ENCODE measurements at regions not wholly inside any gene's neighbourhood (a gene's known extent, or its start where the extent isn't known, plus 50 kb on each side); places are given as distances from the start of the nearest gene placed in this dataset.

DNA sequence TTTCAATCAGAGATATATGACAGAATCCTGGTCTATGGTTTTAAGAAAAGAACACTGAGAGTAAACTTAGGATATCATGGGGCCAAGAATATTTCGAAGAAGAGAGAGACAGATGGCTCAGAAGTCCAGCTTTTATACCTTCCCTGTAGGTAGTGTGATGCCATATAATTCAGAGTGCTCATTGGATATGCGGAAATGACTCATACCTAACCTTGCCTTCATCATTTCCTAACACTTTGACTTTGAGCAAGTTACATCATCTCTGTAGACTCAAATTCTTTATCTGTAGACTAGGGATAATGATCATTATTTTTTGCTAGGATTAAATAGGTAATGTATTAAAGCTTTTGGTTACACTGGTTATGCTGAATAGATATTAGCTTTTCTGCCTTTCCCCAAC is 461.6 kb upstream of the CNTNAP5 start:
- H3K79me2 ChIP-seq (ENCODE audit: low read length): no peaks in the 10 kb centered on the region
- no peaks in the 10 kb centered on the region for H3K9me3 ChIP-seq (replicated peaks; ENCODE audit: insufficient read depth, low read length)
- H3K9ac ChIP-seq (ENCODE audit: low read length): no peak overlapping the region
- no peak overlapping the region for H3K4me2 ChIP-seq (ENCODE audit: low read depth, low read length)
- DNase-seq: no peak
- no peak overlapping the region for H3K27ac ChIP-seq (ENCODE audit: low read length)
- H2AFZ ChIP-seq (ENCODE audit: low read length): no peak overlapping the region
- TF ChIP-seq EZH2 (optimal IDR thresholded peaks at IDR 0.05; ENCODE audit: low read depth, low read length): no peak
- no peak for TF ChIP-seq EZH2phosphoT487 (IDR thresholded peaks at IDR 0.05; ENCODE audit: low read length)
- TF ChIP-seq, protein P1, sequence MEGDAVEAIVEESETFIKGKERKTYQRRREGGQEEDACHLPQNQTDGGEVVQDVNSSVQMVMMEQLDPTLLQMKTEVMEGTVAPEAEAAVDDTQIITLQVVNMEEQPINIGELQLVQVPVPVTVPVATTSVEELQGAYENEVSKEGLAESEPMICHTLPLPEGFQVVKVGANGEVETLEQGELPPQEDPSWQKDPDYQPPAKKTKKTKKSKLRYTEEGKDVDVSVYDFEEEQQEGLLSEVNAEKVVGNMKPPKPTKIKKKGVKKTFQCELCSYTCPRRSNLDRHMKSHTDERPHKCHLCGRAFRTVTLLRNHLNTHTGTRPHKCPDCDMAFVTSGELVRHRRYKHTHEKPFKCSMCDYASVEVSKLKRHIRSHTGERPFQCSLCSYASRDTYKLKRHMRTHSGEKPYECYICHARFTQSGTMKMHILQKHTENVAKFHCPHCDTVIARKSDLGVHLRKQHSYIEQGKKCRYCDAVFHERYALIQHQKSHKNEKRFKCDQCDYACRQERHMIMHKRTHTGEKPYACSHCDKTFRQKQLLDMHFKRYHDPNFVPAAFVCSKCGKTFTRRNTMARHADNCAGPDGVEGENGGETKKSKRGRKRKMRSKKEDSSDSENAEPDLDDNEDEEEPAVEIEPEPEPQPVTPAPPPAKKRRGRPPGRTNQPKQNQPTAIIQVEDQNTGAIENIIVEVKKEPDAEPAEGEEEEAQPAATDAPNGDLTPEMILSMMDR (IDR thresholded peaks at IDR 0.05; ENCODE audit: low read length): no peak
- no peaks in the 10 kb centered on the region for H3F3A ChIP-seq (ENCODE audit: insufficient read depth, low read length)
- no peak overlapping the region for H3K4me3 ChIP-seq (ENCODE audit: low read length)
- H3K9me2 ChIP-seq (replicated peaks; ENCODE audit: insufficient read depth, low read length): no peaks in the 10 kb centered on the region
- no peaks in the 10 kb centered on the region for H3K4me1 ChIP-seq (ENCODE audit: low read length)
- no peaks in the 10 kb centered on the region for H4K20me1 ChIP-seq (ENCODE audit: insufficient read depth, low read length)
- no peaks in the 10 kb centered on the region for H3K27me3 ChIP-seq (replicated peaks; ENCODE audit: insufficient read depth, low read length)
- H3K36me3 ChIP-seq (replicated peaks; ENCODE audit: insufficient read depth, low read length): no peaks in the 10 kb centered on the region

DNA sequence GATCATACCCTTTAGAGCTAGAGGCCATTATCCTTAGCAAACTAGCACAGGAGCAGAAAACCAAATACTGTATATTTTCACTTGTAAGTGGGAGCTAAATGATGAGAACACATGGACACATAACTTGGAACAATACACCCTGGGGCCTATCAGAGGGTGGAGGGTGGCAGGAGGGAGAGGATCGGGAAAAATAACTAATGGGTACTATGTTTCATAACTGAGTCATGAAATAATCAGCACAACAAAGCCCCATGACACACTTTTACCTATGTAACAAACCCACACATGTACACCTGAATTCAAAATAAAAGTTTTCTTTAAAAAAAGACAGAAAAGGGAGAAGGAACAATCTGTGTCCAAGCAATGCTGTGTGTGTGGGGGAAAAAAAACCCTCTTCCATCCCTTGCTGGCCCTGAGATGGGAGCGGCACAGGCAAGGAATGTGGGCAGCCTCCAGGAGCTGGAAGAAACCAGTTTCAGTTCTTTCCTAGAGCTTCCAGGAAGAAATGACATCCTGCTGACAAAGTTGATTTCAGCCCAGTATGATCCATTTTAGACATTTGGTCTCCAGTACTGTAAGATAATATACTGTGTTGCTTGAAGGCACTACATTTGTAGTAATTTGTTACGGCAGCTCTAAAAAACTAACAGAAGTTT is 458.7 kb upstream of the CNTNAP5 start:
- Histone ChIP-seq H2AFZ (ENCODE audit: low read length) (no peak overlapping the region), H3K9me2 (replicated peaks; ENCODE audit: insufficient read depth, low read length) (no peaks in the 10 kb centered on the region), H3K27me3 (replicated peaks; ENCODE audit: insufficient read depth, low read length) (no peaks in the 10 kb centered on the region), H3F3A (ENCODE audit: insufficient read depth, low read length) (no peaks in the 10 kb centered on the region), H3K36me3 (replicated peaks; ENCODE audit: insufficient read depth, low read length) (no peaks in the 10 kb centered on the region), H3K4me1 (ENCODE audit: low read length) (no peaks in the 10 kb centered on the region), H3K9ac (ENCODE audit: low read length) (no peak overlapping the region), H3K27ac (ENCODE audit: low read length) (no peak overlapping the region), H4K20me1 (ENCODE audit: insufficient read depth, low read length) (no peaks in the 10 kb centered on the region), H3K4me2 (ENCODE audit: low read depth, low read length) (no peak overlapping the region), H3K79me2 (ENCODE audit: low read length) (no peaks in the 10 kb centered on the region), H3K9me3 (replicated peaks; ENCODE audit: insufficient read depth, low read length) (no peaks in the 10 kb centered on the region), H3K4me3 (ENCODE audit: low read length) (no peak overlapping the region)
- TF ChIP-seq EZH2phosphoT487 (IDR thresholded peaks at IDR 0.05; ENCODE audit: low read length) (no peak), EZH2 (optimal IDR thresholded peaks at IDR 0.05; ENCODE audit: low read depth, low read length) (no peak)
- TF ChIP-seq, protein P1 (IDR thresholded peaks at IDR 0.05; ENCODE audit: low read length): no peak
- no peak for DNase-seq

DNA sequence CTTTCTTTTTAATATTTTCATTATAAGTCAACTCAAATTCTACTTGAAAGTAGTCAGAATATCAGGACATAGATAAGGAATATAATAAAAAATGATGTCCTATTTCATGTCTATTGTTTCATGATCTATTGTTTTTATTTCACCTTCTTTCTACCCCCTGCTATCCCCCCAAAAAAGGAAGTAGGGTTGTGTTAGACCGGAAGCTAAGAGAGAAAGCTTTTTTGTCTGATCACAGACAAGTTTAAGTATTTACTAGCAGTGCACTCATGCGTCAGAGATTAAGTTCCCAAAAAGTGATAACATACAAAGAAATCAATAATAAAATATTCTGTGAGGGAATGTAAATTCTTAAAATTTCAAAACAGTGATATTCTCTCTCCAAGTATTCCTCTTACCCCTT is 447.1 kb upstream of the CNTNAP5 start:
- no peak for TF ChIP-seq EZH2phosphoT487 (IDR thresholded peaks at IDR 0.05; ENCODE audit: low read length)
- TF ChIP-seq EZH2 (optimal IDR thresholded peaks at IDR 0.05; ENCODE audit: low read depth, low read length): no peak
- TF ChIP-seq, protein P1 (IDR thresholded peaks at IDR 0.05; ENCODE audit: low read length): no peak
- Histone ChIP-seq H3K79me2 (ENCODE audit: low read length) (no peaks in the 10 kb centered on the region), H3K4me3 (ENCODE audit: low read length) (no peak overlapping the region), H4K20me1 (ENCODE audit: insufficient read depth, low read length) (no peaks in the 10 kb centered on the region), H3K9ac (ENCODE audit: low read length) (no peak overlapping the region), H3K36me3 (replicated peaks; ENCODE audit: insufficient read depth, low read length) (no peaks in the 10 kb centered on the region), H3K27ac (ENCODE audit: low read length) (no peak overlapping the region), H2AFZ (ENCODE audit: low read length) (no peak overlapping the region), H3K4me2 (ENCODE audit: low read depth, low read length) (no peak overlapping the region), H3K27me3 (replicated peaks; ENCODE audit: insufficient read depth, low read length) (no peaks in the 10 kb centered on the region), H3K9me3 (replicated peaks; ENCODE audit: insufficient read depth, low read length) (0 out of 2 replicates have a peak, but pooled peaks cover 4% of the 10 kb centered on the region), H3F3A (ENCODE audit: insufficient read depth, low read length) (no peaks in the 10 kb centered on the region), H3K9me2 (replicated peaks; ENCODE audit: insufficient read depth, low read length) (no peaks in the 10 kb centered on the region), H3K4me1 (ENCODE audit: low read length) (no peaks in the 10 kb centered on the region)
- no peak for DNase-seq
